RWPE2 (cell line): ENCODE measurements at regions not wholly inside any gene's neighbourhood (a gene's known extent, or its start where the extent isn't known, plus 50 kb on each side); places are given as distances from the start of the nearest gene placed in this dataset.

Experiments
- ATAC-seq: fragments of 200-7000 bp; cut with Tn5 transposase; 3 replicates; pipeline ENCODE4 v1.9.1; 2021; ENCODE audit warnings: low read depth
- DNase-seq: peaks from one replicate; pipeline ENCODE4 v3.0.0-alpha.2; 2020; ENCODE audit warnings: low spot score
- H3K27ac ChIP-seq: fragments of 450-650 bp; 2 replicates; pipeline ENCODE4 v1.5.1; 2017; ENCODE audit warnings: mild to moderate bottlenecking; ENCODE audit not compliant: poor library complexity, severe bottlenecking
- H3K27me3 ChIP-seq: fragments of 250-450 bp; sonication (Bioruptor Pico); 2 replicates; pipeline ENCODE4 v1.5.1; 2021; ENCODE audit warnings: mild to moderate bottlenecking, moderate library complexity; ENCODE audit not compliant: insufficient read depth, poor library complexity, severe bottlenecking
- H3K36me3 ChIP-seq: fragments of 250-450 bp; sonication (Bioruptor Pico); 2 replicates; pipeline ENCODE4 v1.5.1; 2020; ENCODE audit warnings: low read depth, mild to moderate bottlenecking, moderate library complexity
- H3K4me1 ChIP-seq: fragments of 250-450 bp; sonication (Bioruptor Pico); 2 replicates; pipeline ENCODE4 v1.5.1; 2021; ENCODE audit warnings: mild to moderate bottlenecking, moderate library complexity; ENCODE audit not compliant: insufficient read depth, poor library complexity, severe bottlenecking
- H3K4me3 ChIP-seq: fragments of 250-450 bp; sonication (Bioruptor Pico); 2 replicates; pipeline ENCODE4 v1.5.1; 2021; ENCODE audit warnings: mild to moderate bottlenecking, moderate library complexity; ENCODE audit not compliant: severe bottlenecking
- H3K9me3 ChIP-seq: fragments of 250-450 bp; sonication (Bioruptor Pico); 2 replicates; pipeline ENCODE4 v1.5.1; 2021; ENCODE audit warnings: mild to moderate bottlenecking, moderate library complexity; ENCODE audit not compliant: severe bottlenecking
- TF ChIP-seq, protein P1 (sequence below): fragments of 450-650 bp; IDR thresholded peaks from one replicate; pipeline ENCODE4 v1.5.1; 2017; ENCODE audit warnings: mild to moderate bottlenecking, moderate library complexity; ENCODE audit not compliant: poor library complexity, severe bottlenecking

DNA sequence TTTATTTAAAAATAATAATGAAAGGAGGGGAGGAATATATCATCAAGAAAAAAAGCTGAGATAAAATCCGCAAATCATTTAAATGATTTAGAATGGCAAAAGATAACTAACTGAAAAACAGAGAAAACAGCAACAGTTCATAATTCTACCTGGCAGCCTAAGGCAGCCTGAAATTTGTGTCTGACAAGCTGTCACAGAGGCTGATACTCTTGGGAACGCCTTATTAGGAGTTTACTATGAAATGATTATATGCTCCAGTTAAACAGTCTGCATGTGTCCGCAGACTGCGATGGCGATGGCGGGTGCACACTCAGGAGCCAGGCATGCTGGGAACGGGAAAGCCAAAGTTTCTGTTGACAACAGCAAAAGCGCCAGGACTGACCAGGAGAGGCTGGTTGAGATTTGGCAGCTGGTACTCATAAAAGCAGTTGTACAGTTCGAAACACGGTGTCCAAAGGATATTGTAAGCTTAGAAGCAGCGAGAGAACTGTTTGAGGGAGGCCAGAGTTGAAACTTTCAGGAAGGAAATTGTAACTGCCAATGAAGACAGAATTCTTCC is 172.9 kb upstream of the MPPED2 start:
- Histone ChIP-seq H3K27ac (no peak overlapping the region), H3K4me1 (no peaks in the 10 kb centered on the region), H3K9me3 (no peaks in the 10 kb centered on the region), H3K27me3 (no peaks in the 10 kb centered on the region), H3K36me3 (no peaks in the 10 kb centered on the region), H3K4me3 (no peak overlapping the region)
- DNase-seq (no peak), ATAC-seq (no peak)
- TF ChIP-seq, protein P1, sequence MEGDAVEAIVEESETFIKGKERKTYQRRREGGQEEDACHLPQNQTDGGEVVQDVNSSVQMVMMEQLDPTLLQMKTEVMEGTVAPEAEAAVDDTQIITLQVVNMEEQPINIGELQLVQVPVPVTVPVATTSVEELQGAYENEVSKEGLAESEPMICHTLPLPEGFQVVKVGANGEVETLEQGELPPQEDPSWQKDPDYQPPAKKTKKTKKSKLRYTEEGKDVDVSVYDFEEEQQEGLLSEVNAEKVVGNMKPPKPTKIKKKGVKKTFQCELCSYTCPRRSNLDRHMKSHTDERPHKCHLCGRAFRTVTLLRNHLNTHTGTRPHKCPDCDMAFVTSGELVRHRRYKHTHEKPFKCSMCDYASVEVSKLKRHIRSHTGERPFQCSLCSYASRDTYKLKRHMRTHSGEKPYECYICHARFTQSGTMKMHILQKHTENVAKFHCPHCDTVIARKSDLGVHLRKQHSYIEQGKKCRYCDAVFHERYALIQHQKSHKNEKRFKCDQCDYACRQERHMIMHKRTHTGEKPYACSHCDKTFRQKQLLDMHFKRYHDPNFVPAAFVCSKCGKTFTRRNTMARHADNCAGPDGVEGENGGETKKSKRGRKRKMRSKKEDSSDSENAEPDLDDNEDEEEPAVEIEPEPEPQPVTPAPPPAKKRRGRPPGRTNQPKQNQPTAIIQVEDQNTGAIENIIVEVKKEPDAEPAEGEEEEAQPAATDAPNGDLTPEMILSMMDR, result no peak

DNA sequence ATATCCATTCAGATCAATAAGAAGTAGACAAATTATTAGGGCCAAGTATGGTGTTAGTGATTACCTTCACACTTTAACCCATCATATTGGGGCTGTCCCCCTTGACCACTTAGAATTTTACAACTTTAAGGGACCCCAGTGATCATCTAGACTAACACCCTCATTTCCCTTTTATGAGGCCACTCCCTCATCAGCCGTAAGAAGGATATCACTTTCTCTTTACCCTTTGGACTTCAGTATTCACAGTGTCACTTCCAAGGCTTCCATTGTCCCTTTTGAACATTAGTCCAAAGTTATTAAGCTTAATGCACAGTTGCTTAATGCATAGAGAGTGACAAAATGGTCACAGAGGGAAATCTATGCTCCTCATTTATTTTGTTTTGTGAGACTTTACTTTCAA is 172.4 kb upstream of the MPPED2 start:
- Histone ChIP-seq H3K9me3 (no peaks in the 10 kb centered on the region), H3K27me3 (no peaks in the 10 kb centered on the region), H3K27ac (no peak overlapping the region), H3K4me3 (no peak overlapping the region), H3K4me1 (no peaks in the 10 kb centered on the region), H3K36me3 (no peaks in the 10 kb centered on the region)
- ATAC-seq (no peak), DNase-seq (no peak)
- TF ChIP-seq, protein P1, result no peak

DNA sequence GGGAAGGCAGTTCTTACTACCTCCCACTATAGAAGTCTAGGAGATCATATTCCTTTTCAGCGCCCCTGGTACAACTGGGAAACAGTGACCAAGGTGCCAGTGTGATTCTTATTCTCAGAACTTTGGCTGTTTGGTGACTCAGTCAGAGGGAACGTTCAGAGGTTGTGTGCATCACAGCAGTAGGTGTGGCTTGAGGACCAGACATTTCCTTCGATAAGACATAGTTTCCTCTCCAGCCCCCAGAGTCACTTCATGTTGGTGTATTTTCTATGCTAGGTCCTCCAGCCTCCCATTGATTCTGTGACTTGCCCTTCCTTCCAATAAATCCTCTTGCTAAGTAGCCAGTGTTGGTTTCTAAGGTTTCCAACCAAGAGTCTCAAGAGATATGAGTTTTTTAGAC is 171.9 kb upstream of the MPPED2 start:
- H3K9me3 ChIP-seq, result no peaks in the 10 kb centered on the region
- no peaks in the 10 kb centered on the region for H3K27me3 ChIP-seq
- H3K4me1 ChIP-seq, result no peaks in the 10 kb centered on the region
- no peak overlapping the region for H3K27ac ChIP-seq
- no peak for DNase-seq
- TF ChIP-seq, protein P1, result no peak
- ATAC-seq, result no peak
- H3K4me3 ChIP-seq, result no peak overlapping the region
- H3K36me3 ChIP-seq, result no peaks in the 10 kb centered on the region

DNA sequence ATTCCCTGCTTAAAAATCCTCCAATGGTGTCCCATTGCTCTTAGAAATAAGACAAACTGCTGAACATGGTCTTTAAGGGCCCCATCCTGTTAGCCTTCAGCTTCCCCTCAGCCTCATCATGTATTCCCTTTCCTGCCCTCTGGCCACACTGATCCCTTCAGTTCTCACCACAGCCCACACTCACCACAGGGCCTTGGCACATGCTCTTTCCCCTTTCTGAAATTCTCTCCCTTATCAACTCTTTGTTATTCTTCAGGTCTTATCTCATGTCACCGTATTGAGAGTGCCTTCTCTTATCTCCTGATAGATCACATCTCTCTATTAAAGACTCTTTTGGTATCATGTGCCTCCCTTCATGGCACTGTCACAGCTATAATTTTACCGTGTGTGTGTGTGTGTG is 167.8 kb upstream of the MPPED2 start:
- no peak for DNase-seq
- Histone ChIP-seq H3K27ac (no peak overlapping the region), H3K27me3 (no peaks in the 10 kb centered on the region), H3K4me1 (no peaks in the 10 kb centered on the region), H3K9me3 (no peaks in the 10 kb centered on the region), H3K4me3 (no peak overlapping the region), H3K36me3 (no peaks in the 10 kb centered on the region)
- ATAC-seq, result no peak
- TF ChIP-seq, protein P1, result no peak

DNA sequence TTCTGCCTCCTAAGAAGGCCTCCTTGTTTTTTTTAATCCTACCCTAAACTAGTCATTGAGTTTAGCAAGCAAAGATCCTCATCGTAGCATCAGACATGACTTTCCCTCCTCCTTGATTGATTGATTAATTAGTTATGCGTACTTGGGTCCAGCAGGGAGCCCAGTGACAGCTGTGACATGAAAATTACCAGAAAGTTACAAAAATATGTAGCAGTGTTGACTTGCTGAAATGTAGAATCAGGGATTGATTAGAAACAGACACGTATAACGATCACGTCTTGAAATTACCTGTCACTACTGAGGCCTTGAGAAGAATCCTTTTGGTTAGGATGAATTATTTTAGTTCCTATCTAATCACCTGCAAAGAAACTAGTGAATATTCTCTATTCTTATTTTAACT is 167.4 kb upstream of the MPPED2 start:
- Histone ChIP-seq H3K4me3 (no peak overlapping the region), H3K4me1 (no peaks in the 10 kb centered on the region), H3K27me3 (no peaks in the 10 kb centered on the region), H3K36me3 (no peaks in the 10 kb centered on the region), H3K9me3 (no peaks in the 10 kb centered on the region), H3K27ac (no peak overlapping the region)
- ATAC-seq (no peak), DNase-seq (no peak)
- TF ChIP-seq, protein P1, result no peak
